ENCODE measurements at regions not wholly inside any gene's neighbourhood (a gene's known extent, or its start where the extent isn't known, plus 50 kb on each side); places are given as distances from the start of the nearest gene placed in this dataset.

DNA sequence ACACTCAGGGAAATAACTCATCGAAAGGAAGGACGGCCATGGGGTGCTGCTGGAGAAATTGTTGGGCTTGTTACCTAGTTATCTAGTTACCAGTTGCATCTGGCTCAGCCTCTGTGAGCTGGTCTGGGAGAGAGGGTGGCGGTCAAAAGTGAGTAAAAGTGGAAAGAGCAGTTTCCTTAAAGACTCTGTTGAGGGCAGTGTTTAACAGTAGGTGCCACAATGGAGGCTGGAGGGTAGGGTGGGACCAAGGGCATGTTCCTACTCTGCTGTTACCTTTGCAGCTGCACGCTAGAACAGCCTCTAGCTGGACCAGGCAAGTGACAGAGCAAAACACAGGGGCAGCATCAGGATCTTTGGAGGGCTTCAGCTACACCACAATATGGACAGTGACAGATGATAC is 228.8 kb upstream of the STARD13 start:
- 85% methylated on average over 4 of the region's 4 CpGs for WGBS
- H3K9me3 ChIP-seq, result no peaks in the 10 kb centered on the region
- H3K36me3 ChIP-seq, result no peaks in the 10 kb centered on the region
- peaks cover 16% of the 10 kb centered on the region for H3K4me1 ChIP-seq
- DNase-seq (ENCODE audit: low spot score in 2 of 2), result no peak
- H3K27ac ChIP-seq, result no peak overlapping the region
- TF ChIP-seq, protein P1, sequence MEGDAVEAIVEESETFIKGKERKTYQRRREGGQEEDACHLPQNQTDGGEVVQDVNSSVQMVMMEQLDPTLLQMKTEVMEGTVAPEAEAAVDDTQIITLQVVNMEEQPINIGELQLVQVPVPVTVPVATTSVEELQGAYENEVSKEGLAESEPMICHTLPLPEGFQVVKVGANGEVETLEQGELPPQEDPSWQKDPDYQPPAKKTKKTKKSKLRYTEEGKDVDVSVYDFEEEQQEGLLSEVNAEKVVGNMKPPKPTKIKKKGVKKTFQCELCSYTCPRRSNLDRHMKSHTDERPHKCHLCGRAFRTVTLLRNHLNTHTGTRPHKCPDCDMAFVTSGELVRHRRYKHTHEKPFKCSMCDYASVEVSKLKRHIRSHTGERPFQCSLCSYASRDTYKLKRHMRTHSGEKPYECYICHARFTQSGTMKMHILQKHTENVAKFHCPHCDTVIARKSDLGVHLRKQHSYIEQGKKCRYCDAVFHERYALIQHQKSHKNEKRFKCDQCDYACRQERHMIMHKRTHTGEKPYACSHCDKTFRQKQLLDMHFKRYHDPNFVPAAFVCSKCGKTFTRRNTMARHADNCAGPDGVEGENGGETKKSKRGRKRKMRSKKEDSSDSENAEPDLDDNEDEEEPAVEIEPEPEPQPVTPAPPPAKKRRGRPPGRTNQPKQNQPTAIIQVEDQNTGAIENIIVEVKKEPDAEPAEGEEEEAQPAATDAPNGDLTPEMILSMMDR (IDR thresholded peaks at IDR 0.05), result no peak
- no peak overlapping the region for H3K4me3 ChIP-seq
- no peaks in the 10 kb centered on the region for H3K27me3 ChIP-seq

DNA sequence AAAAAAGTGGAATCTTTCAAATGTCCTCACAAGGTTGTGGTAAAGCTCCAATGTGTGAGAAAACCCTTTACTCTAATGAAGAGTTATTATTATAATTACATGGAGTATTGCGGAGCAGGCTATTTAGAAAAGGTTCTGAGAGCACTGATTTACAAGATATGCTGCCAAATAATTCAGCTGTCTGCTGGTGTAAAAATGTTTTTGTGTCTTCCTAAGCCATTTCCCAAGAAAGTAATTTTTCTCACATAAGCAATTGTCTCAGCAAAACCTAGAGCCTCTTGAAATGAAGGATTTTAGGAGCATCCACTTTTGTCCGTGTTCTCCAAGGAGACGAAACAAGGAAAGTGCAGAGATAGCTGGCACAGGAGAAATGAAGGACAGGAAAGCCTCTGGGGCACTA is 229.6 kb upstream of the STARD13 start:
- Histone ChIP-seq H3K27ac (no peak overlapping the region), H3K4me3 (no peak overlapping the region), H3K36me3 (no peaks in the 10 kb centered on the region), H3K4me1 (peaks cover 9% of the 10 kb centered on the region), H3K9me3 (no peaks in the 10 kb centered on the region), H3K27me3 (no peaks in the 10 kb centered on the region)
- WGBS, result 96% methylated on average over 3 of the region's 3 CpGs
- TF ChIP-seq, protein P1 (IDR thresholded peaks at IDR 0.05), result no peak
- TF ChIP-seq EP300 (IDR thresholded peaks at IDR 0.05), result no peak
- no peak for TF ChIP-seq POLR2AphosphoS5 (IDR thresholded peaks at IDR 0.05)
- TF ChIP-seq POLR2A (IDR thresholded peaks at IDR 0.05), result no peak
- DNase-seq (ENCODE audit: low spot score in 2 of 2), result no peak

DNA sequence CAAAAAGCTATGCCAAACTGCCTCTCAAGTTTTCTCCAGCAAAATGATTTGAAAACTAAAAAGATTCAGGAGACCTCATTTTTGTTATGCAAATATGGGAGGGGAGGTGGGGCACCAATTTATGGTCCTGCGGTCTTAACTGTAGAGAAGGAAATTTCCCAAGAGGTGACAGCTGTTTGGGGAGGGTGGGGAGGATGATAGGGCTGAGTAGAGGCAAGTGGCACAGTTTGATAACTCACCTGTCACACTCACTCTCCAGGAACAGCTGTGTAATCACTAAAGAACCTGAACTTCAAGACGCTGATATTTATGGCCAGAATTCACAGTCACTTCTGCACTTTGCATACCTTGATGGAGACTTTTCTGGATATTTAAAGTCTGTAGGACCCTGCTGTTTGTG is 232.9 kb upstream of the STARD13 start:
- 84% methylated on average over 2 of the region's 2 CpGs for WGBS
- H3K4me3 ChIP-seq, result no peak overlapping the region
- no peaks in the 10 kb centered on the region for H3K9me3 ChIP-seq
- no peak for TF ChIP-seq POLR2A (IDR thresholded peaks at IDR 0.05)
- TF ChIP-seq, protein P1 (IDR thresholded peaks at IDR 0.05), result no peak
- no peak for TF ChIP-seq EP300 (IDR thresholded peaks at IDR 0.05)
- no peak for TF ChIP-seq POLR2AphosphoS5 (IDR thresholded peaks at IDR 0.05)
- no peak overlapping the region for H3K27ac ChIP-seq
- no peaks in the 10 kb centered on the region for H3K27me3 ChIP-seq
- DNase-seq (ENCODE audit: low spot score in 2 of 2), result no peak
- no peaks in the 10 kb centered on the region for H3K4me1 ChIP-seq
- no peaks in the 10 kb centered on the region for H3K36me3 ChIP-seq

DNA sequence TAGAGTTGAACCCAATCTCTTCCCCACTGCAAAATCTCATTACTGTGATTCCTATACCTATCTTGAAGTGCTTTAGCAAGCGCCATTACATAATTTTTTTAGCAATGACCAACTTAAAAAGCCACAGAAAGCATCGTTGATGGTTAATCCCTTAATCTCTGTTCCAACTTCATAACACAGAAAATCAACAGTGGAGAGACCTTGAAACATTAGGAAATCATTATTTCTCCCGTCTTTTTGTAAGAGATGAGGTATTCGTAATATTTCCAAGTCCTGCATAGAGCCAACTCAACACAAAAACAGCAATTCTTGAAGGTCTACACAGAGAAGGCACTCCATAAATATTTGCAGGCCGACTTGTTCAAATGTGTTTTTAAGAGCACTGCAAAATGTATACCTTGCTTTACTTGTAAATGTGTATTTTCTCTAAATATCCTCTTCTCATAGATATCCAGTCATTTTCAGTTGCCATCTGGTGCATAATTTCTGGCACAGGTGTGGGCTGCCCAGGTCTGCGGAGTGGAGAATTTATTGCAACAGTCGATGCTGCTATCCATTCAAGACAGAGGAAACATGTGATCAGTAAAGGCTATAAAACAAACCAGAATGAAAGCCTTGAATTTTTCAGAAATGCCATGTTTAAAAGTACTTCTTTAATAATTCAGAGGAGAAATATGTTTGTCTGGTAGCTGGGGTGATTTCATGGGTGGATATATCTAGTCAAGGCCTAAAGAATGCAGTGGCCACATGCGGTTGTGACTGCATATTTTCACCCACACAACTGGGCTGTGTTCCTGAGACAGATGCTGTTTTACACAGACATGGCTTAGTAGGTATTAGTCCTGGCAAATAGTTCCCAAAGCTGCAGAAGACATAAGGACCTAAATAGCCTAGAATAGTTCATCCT is 234.3 kb upstream of the STARD13 start:
- Histone ChIP-seq H3K36me3 (no peaks in the 10 kb centered on the region), H3K4me3 (no peak overlapping the region), H3K27me3 (no peaks in the 10 kb centered on the region), H3K9me3 (no peaks in the 10 kb centered on the region), H3K4me1 (no peaks in the 10 kb centered on the region), H3K27ac (no peak overlapping the region)
- TF ChIP-seq EP300 (IDR thresholded peaks at IDR 0.05), result no peak
- no peak for TF ChIP-seq POLR2A (IDR thresholded peaks at IDR 0.05)
- TF ChIP-seq POLR2AphosphoS5 (IDR thresholded peaks at IDR 0.05), result no peak
- TF ChIP-seq, protein P1 (IDR thresholded peaks at IDR 0.05), result no peak
- no peak for DNase-seq (ENCODE audit: low spot score in 2 of 2)
- 77% methylated on average over 8 of the region's 8 CpGs for WGBS

DNA sequence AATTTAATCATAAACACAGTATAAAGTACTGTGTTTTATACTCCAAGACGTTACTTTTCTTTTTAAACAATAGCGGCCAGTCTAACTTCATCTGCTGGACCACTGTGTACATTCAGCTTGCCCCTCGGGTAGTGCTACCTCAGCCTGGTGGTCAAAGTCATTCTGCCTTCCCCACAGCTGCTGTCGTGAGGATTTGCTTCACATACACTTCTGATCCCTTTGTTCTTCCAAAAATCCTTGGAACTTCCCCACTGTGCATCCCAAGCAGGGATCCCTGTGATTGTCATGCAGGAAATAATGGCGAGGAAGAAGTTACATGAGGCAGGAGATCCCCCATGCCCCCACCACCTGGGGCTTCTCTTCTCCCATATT is 234.9 kb upstream of the STARD13 start:
- Histone ChIP-seq H3K4me3 (no peak overlapping the region), H3K4me1 (no peaks in the 10 kb centered on the region), H3K27me3 (no peaks in the 10 kb centered on the region), H3K27ac (no peak overlapping the region), H3K36me3 (no peaks in the 10 kb centered on the region), H3K9me3 (no peaks in the 10 kb centered on the region)
- DNase-seq (ENCODE audit: low spot score in 2 of 2), result no peak
- WGBS, result 82% methylated on average over 5 of the region's 5 CpGs
- TF ChIP-seq, protein P1 (IDR thresholded peaks at IDR 0.05), result no peak
- no peak for TF ChIP-seq EP300 (IDR thresholded peaks at IDR 0.05)
- no peak for TF ChIP-seq POLR2AphosphoS5 (IDR thresholded peaks at IDR 0.05)
- no peak for TF ChIP-seq POLR2A (IDR thresholded peaks at IDR 0.05)
